ENCODE measurements at regions not wholly inside any gene's neighbourhood (a gene's known extent, or its start where the extent isn't known, plus 50 kb on each side); places are given as distances from the start of the nearest gene placed in this dataset.

DNA sequence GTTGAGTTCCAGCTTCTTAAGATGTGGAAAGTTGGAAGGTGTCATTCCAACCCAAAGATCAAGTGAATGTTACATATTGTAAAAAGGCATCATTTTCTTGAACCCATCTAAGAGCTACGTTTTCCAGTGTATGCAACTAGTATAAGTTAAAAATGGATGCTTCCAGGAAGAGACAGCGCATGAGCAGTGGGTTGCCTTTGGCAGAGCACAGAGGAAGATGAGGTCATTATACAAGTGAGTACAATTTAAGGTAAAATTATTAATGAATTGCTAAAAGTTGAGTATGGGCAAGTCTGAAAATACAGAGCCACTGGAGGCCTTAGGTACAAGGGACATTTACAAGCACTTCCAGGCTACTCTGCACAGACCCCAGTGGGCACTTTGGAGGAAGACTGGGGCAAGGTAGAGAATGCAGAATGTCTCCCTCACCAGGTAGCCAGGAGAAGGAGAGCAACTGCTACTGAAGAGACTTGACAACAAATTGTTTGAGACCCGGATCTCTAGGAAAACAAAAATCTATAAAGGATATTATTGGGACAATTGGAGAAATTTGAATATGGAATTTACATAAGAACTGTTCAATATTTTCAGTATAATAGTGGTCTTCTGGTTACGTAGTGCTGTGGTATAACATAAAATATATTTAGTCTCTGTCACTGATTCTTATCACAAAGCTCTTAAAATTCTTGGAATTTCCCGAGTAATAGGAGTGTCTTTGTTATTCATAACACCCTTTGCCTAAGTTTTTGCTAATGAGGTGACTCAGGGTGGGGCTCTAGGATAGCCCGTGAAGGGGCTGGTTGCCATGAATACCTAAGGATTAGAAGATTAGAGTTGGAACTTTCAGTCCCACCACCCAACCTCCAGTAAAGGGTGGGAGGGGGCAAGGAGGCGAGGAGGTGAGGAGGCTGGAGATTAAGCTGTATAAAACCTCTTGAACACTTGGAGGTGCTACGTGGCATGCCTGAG, 129.9 kb upstream of the FER start:
- TF ChIP-seq, protein P1, sequence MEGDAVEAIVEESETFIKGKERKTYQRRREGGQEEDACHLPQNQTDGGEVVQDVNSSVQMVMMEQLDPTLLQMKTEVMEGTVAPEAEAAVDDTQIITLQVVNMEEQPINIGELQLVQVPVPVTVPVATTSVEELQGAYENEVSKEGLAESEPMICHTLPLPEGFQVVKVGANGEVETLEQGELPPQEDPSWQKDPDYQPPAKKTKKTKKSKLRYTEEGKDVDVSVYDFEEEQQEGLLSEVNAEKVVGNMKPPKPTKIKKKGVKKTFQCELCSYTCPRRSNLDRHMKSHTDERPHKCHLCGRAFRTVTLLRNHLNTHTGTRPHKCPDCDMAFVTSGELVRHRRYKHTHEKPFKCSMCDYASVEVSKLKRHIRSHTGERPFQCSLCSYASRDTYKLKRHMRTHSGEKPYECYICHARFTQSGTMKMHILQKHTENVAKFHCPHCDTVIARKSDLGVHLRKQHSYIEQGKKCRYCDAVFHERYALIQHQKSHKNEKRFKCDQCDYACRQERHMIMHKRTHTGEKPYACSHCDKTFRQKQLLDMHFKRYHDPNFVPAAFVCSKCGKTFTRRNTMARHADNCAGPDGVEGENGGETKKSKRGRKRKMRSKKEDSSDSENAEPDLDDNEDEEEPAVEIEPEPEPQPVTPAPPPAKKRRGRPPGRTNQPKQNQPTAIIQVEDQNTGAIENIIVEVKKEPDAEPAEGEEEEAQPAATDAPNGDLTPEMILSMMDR (IDR thresholded peaks at IDR 0.05; ENCODE audit: low read depth, low read length) = no peak

GRCh38 chr5:108615216-108615615, 132.5 kb upstream of the FER start:
- TF ChIP-seq, protein P1 (IDR thresholded peaks at IDR 0.05; ENCODE audit: low read depth, low read length) = no peak
- no peak overlapping the region for H3K4me3 ChIP-seq (ENCODE audit: low read depth, low read length)

More for the DNA sequence above, 129.9 kb upstream of the FER start:
- H3K4me3 ChIP-seq (ENCODE audit: low read depth, low read length) = no peak overlapping the region

DNA sequence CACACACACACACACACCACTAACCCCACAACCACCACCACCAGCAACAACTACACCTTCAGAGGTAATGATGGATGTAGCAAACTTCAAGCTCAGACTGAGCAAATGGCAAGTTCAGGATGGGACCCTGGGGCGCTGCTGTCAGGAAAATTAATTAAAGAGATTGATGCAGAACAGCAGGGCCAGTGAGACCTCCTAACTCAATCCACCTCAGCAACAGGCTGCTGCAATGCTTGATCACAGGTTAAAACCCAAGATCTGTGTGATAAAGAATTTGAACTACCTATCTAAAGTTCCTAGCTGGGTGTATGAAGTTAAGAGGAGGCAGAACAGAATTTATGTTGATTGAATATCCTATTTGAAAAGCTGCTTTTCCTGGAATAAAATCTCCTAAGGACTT, 140.3 kb upstream of the FER start:
- TF ChIP-seq, protein P1 (IDR thresholded peaks at IDR 0.05; ENCODE audit: low read depth, low read length) = no peak
- H3K4me3 ChIP-seq (ENCODE audit: low read depth, low read length) = no peak overlapping the region

GRCh38 chr5:108606185-108606584, 141.5 kb upstream of the FER start:
- TF ChIP-seq, protein P1 (IDR thresholded peaks at IDR 0.05; ENCODE audit: low read depth, low read length) = no peak
- H3K4me3 ChIP-seq (ENCODE audit: low read depth, low read length) = no peak overlapping the region

DNA sequence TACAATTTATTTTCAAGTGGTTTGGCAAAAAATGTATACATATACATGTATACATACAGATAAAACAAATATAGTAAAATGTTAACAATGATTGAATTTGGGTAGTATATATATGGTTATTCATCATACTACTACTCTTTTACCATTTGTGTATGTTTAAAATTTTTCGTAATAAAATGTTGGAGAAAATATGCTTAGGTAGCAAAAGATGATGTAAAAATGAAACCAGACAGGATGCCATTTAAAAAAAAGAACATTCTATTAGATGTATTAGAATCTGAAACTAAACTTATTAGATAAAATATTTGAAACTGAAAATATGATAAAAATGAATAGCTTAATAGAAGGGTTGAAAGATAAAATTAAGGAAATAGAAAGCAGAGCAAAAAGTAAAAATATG, 144.9 kb upstream of the FER start:
- H3K4me3 ChIP-seq (ENCODE audit: low read depth, low read length) = no peak overlapping the region
- TF ChIP-seq, protein P1 (IDR thresholded peaks at IDR 0.05; ENCODE audit: low read depth, low read length) = no peak

GRCh38 chr5:108590799-108591198, 156.9 kb upstream of the FER start:
- TF ChIP-seq, protein P1 (IDR thresholded peaks at IDR 0.05; ENCODE audit: low read depth, low read length) = no peak
- H3K4me3 ChIP-seq (ENCODE audit: low read depth, low read length) = no peak overlapping the region

GRCh38 chr5:108588323-108588722, 159.4 kb upstream of the FER start:
- TF ChIP-seq, protein P1 (IDR thresholded peaks at IDR 0.05; ENCODE audit: low read depth, low read length) = no peak
- no peak overlapping the region for H3K4me3 ChIP-seq (ENCODE audit: low read depth, low read length)
